AG09319 (cell line): ENCODE measurements at regions not wholly inside any gene's neighbourhood (a gene's known extent, or its start where the extent isn't known, plus 50 kb on each side); places are given as distances from the start of the nearest gene placed in this dataset.
"Not testable (repeated sequence)": the region's sequence is repeated elsewhere in the genome, so short reads cannot be mapped to it uniquely, and the experiment has no call there.

ENCODE experiments used
- DNase-seq: peaks from one replicate; pipeline ENCODE4 v3.0.0-alpha.2; 2010; ENCODE audit warnings: low read depth; ENCODE audit errors: extremely low read depth
- TF ChIP-seq, protein P1 (sequence below): IDR thresholded peaks from 2 replicates; pipeline ENCODE4 v1.5.1; 2011; ENCODE audit warnings: low read depth, mild to moderate bottlenecking, inconsistent platforms, low read length, moderate library complexity

- no peak for DNase-seq
- TF ChIP-seq, protein P1, sequence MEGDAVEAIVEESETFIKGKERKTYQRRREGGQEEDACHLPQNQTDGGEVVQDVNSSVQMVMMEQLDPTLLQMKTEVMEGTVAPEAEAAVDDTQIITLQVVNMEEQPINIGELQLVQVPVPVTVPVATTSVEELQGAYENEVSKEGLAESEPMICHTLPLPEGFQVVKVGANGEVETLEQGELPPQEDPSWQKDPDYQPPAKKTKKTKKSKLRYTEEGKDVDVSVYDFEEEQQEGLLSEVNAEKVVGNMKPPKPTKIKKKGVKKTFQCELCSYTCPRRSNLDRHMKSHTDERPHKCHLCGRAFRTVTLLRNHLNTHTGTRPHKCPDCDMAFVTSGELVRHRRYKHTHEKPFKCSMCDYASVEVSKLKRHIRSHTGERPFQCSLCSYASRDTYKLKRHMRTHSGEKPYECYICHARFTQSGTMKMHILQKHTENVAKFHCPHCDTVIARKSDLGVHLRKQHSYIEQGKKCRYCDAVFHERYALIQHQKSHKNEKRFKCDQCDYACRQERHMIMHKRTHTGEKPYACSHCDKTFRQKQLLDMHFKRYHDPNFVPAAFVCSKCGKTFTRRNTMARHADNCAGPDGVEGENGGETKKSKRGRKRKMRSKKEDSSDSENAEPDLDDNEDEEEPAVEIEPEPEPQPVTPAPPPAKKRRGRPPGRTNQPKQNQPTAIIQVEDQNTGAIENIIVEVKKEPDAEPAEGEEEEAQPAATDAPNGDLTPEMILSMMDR = no peak
Observed at GRCh38 chr16:13338044-13338443, 436.6 kb downstream of the SHISA9 start.

GRCh38 chr16:13342675-13343074, 441.3 kb downstream of the SHISA9 start:
- TF ChIP-seq, protein P1 = no peak
- DNase-seq = no peak

GRCh38 chr16:13344001-13344400, 442.6 kb downstream of the SHISA9 start:
- TF ChIP-seq, protein P1 = no peak
- DNase-seq = no peak

DNA sequence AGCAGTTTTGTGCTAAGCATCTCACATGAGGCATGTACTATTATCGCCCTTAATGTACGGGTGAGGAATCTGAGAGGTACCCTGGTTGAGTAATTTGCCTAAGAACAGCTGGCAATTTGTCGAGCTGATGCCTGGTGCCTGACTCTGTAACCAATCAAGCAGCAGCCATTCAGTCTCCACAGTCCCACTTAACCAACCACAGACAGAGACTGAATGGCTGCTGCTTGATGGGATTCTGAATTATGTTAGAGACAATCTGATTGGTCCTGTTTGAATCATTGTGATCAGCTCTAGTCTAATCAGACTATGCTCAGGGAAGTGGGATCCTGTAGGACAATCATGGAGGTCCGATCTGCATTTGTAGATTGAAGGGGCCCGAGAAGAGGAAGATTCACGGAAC, 447.0 kb downstream of the SHISA9 start:
- TF ChIP-seq, protein P1 = no peak
- no peak for DNase-seq

DNA sequence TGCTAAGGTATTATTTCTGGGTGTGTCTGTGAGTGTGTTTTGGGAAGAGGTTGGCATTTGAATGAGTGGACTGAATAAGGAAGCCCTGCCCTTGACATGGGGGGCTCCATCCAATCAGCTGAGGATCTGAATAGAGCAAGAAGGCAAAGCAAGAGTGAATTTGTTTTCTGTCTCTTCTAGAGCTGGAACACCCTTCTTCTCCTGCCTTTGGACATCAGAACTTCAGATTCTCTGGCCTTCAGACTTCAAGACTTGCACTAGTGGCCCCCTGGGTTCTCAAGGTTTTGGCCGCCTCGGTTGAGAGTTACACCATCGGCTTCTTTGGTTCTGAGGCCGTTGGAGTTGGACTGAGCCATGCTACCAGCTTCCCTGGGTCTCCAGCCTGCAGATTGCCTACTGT, 448.6 kb downstream of the SHISA9 start:
- TF ChIP-seq, protein P1 = no peak
- DNase-seq = no peak

DNA sequence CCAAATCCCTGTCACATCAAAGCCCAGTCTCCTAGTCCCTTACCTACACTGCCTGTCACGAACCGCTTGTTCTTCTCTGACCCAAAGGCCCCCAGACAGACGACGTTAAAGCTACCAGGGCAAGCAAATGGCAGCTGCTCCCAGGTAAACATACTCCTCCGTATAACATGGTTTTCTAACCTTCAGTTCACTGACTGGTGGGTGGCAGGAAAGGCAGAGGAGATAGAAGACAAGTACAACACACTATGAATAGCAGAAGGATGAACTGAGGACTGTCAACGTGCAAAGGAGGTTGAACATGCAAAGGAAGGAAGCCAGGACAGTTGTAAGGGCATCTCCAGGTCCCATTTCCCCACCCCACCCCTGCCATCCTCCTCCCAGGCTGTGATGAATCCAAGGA, 449.8 kb downstream of the SHISA9 start:
- TF ChIP-seq, protein P1 = no peak
- no peak for DNase-seq

- no peak for DNase-seq
- TF ChIP-seq, protein P1 = no peak
Observed at GRCh38 chr16:13351601-13352217, 450.3 kb downstream of the SHISA9 start.

GRCh38 chr16:13352796-13353195, 451.4 kb downstream of the SHISA9 start:
- DNase-seq = not testable (repeated sequence)

DNA sequence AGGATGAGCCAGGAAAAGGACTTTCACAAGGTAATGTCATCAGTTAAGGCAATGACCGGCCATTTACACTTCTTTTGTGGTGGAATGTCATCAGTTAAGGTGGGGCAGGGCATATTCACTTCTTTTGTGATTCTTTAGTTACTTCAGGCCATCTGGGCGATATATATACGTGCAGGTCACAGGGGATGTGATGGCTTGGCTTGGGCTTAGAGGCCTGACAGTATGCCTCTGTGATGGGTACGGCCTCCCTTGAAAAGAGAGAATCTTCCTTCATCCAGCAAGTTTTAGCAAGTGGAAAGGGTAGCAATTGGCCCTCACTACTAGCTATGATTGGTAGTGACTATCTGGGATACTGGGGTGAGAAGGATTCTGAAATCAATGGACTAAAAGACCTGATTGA, 456.4 kb downstream of the SHISA9 start:
- DNase-seq = not testable (repeated sequence)
